H1 (cell line): ENCODE measurements at regions not wholly inside any gene's neighbourhood (a gene's known extent, or its start where the extent isn't known, plus 50 kb on each side); places are given as distances from the start of the nearest gene placed in this dataset.

Source experiments
- CHD2 ChIP-seq: IDR thresholded peaks from 2 replicates; pipeline ENCODE4 v1.6.1; 2012; ENCODE audit warnings: low read length, improper control_type of control experiment
- EP300 ChIP-seq, 2 experiments: IDR thresholded peaks; 1 replicate in 1 of 2; 2 replicates in 1 of 2; pipeline ENCODE4 v1.6.1; 2011 to 2012; ENCODE audit warnings: low read depth in 2 of 2, low read length in 2 of 2, mild to moderate bottlenecking in 2 of 2, borderline replicate concordance in 1 of 2, inconsistent platforms in 1 of 2, moderate library complexity in 1 of 2
- JUN ChIP-seq: IDR thresholded peaks from 2 replicates; pipeline ENCODE4 v1.6.1; 2011; ENCODE audit warnings: low read depth, mild to moderate bottlenecking, improper control_type of control experiment, low read length
- KDM1A ChIP-seq: fragments of 200-600, 300-600 bp; sonication (generic); IDR thresholded peaks from 2 replicates; pipeline ENCODE4 v1.7.1; 2016; ENCODE audit warnings: mild to moderate bottlenecking, low read length, borderline replicate concordance
- POLR2A ChIP-seq, 2 experiments: IDR thresholded peaks; 1 replicate in 1 of 2; 2 replicates in 1 of 2; pipeline ENCODE4 v1.6.1; 2011; ENCODE audit warnings: low read depth in 2 of 2, low read length in 2 of 2, mild to moderate bottlenecking in 2 of 2; ENCODE audit errors: control extremely low read depth in 1 of 2
- POLR2AphosphoS5 ChIP-seq: IDR thresholded peaks from 2 replicates; pipeline ENCODE4 v1.6.1; 2011; ENCODE audit warnings: low read depth, low read length
- TAF1 ChIP-seq: IDR thresholded peaks from 2 replicates; pipeline ENCODE4 v1.6.1; 2011; ENCODE audit warnings: mild to moderate bottlenecking, low read depth, low read length
- YY1 ChIP-seq: IDR thresholded peaks from 2 replicates; pipeline ENCODE4 v1.6.1; 2011; ENCODE audit warnings: low read depth, mild to moderate bottlenecking, low read length
- TF ChIP-seq, protein P1 (sequence below), 3 experiments: IDR thresholded peaks; 1 replicate in 2 of 3; 2 replicates in 1 of 3; pipeline versions ENCODE4 v1.5.1 to v1.6.1; 2011; ENCODE audit warnings: low read length in 3 of 3, mild to moderate bottlenecking in 3 of 3, inconsistent platforms in 2 of 3, low read depth in 1 of 3, moderate library complexity in 1 of 3; ENCODE audit not compliant: insufficient read depth in 1 of 3; ENCODE audit errors: control extremely low read depth in 1 of 3
- TF ChIP-seq, protein P2 (sequence below): IDR thresholded peaks from 2 replicates; pipeline ENCODE4 v1.6.1; 2012; ENCODE audit warnings: inconsistent platforms

DNA sequence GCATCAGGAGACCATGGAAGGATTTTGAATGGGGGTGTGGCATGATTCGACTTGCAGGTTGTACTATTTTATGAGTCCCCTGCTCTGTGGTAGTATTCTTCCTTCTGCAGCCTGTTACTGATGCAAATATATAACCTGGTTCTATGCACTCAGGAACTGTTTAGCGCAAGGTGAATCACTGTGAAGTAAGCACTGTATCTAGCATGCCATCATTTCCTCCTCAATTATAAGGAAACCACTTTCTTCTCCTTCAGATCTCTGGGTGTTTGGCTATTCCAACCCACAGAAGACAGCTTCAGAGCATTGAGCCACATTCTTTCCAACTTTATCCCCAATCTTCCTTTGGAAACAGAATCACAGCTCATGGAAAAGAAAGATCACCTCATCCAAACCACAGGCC, 176.7 kb downstream of the DIPK2A start:
- TF ChIP-seq, protein P1, sequence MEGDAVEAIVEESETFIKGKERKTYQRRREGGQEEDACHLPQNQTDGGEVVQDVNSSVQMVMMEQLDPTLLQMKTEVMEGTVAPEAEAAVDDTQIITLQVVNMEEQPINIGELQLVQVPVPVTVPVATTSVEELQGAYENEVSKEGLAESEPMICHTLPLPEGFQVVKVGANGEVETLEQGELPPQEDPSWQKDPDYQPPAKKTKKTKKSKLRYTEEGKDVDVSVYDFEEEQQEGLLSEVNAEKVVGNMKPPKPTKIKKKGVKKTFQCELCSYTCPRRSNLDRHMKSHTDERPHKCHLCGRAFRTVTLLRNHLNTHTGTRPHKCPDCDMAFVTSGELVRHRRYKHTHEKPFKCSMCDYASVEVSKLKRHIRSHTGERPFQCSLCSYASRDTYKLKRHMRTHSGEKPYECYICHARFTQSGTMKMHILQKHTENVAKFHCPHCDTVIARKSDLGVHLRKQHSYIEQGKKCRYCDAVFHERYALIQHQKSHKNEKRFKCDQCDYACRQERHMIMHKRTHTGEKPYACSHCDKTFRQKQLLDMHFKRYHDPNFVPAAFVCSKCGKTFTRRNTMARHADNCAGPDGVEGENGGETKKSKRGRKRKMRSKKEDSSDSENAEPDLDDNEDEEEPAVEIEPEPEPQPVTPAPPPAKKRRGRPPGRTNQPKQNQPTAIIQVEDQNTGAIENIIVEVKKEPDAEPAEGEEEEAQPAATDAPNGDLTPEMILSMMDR (IDR thresholded peaks at IDR 0.05; ENCODE audit: control extremely low read depth in 1 of 3, insufficient read depth in 1 of 3, low read depth in 1 of 3, low read length in 3 of 3) = no peak
- TF ChIP-seq JUN (no peak), YY1 (no peak), POLR2AphosphoS5 (no peak), CHD2 (no peak), TAF1 (no peak), KDM1A (no peak), POLR2A (IDR thresholded peaks at IDR 0.05; ENCODE audit: control extremely low read depth in 1 of 2, low read depth in 2 of 2, low read length in 2 of 2) (no peak), EP300 (IDR thresholded peaks at IDR 0.05; ENCODE audit: borderline replicate concordance in 1 of 2, low read depth in 2 of 2, low read length in 2 of 2) (no peak)
- TF ChIP-seq, protein P2, sequence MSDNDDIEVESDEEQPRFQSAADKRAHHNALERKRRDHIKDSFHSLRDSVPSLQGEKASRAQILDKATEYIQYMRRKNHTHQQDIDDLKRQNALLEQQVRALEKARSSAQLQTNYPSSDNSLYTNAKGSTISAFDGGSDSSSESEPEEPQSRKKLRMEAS = no peak
